PC-3 (cell line): ENCODE measurements at regions not wholly inside any gene's neighbourhood (a gene's known extent, or its start where the extent isn't known, plus 50 kb on each side); places are given as distances from the start of the nearest gene placed in this dataset.

Source experiments
- CTCF ChIP-seq: fragments of 300-600 bp; sonication (generic); conservative IDR thresholded peaks from 2 replicates; pipeline ENCODE4 v1.5.1; 2017; ENCODE audit warnings: antibody characterized with exemption, low read depth, mild to moderate bottlenecking, low read length
- EZH2 ChIP-seq: fragments of 300-600 bp; sonication (generic); IDR thresholded peaks from one replicate; pipeline ENCODE4 v1.6.1; 2017; ENCODE audit warnings: antibody characterized with exemption, mild to moderate bottlenecking, low read length; ENCODE audit not compliant: unreplicated experiment
- EZH2phosphoT487 ChIP-seq: fragments of 300-600 bp; sonication (generic); IDR thresholded peaks from 2 replicates; pipeline ENCODE4 v1.6.1; 2018; ENCODE audit warnings: mild to moderate bottlenecking, antibody characterized with exemption, low read length, borderline replicate concordance

GRCh38 chr7:49639068-49639593 is 134.3 kb upstream of the VWC2 start:
- TF ChIP-seq CTCF, result no peak
- TF ChIP-seq EZH2, result no peak
- TF ChIP-seq EZH2phosphoT487, result no peak
